HG03060 (cell line): ENCODE measurements at regions not wholly inside any gene's neighbourhood (a gene's known extent, or its start where the extent isn't known, plus 50 kb on each side); places are given as distances from the start of the nearest gene placed in this dataset.
"Not testable (repeated sequence)": the region's sequence is repeated elsewhere in the genome, so short reads cannot be mapped to it uniquely, and the experiment has no call there.

Experiments
- ATAC-seq: cut with Tn5 transposase; IDR thresholded peaks from one replicate; pipeline ENCODE4 v1.9.1; 2021; ENCODE audit warnings: low read depth, moderate number of reproducible peaks; ENCODE audit not compliant: unreplicated experiment

- no peak for ATAC-seq
Observed at GRCh38 chr7:98724591-98724990, 107.5 kb downstream of the NPTX2 start.

GRCh38 chr7:98727146-98727709, 110.1 kb downstream of the NPTX2 start:
- ATAC-seq = no peak

- ATAC-seq = no peak
Observed at GRCh38 chr7:98728555-98728954, 111.5 kb downstream of the NPTX2 start.

- ATAC-seq = no peak
Observed at GRCh38 chr7:98729121-98729520, 112.0 kb downstream of the NPTX2 start.

GRCh38 chr7:98730326-98730725, 113.2 kb downstream of the NPTX2 start:
- no peak for ATAC-seq

- ATAC-seq = no peak
Observed at GRCh38 chr7:98731651-98732050, 114.6 kb downstream of the NPTX2 start.

- ATAC-seq = no peak
Observed at GRCh38 chr7:98733036-98733435, 116.0 kb downstream of the NPTX2 start.

GRCh38 chr7:98735801-98736200, 118.7 kb downstream of the NPTX2 start:
- no peak for ATAC-seq

GRCh38 chr7:98736461-98736860, 119.4 kb downstream of the NPTX2 start:
- ATAC-seq = not testable (repeated sequence)

GRCh38 chr7:98737176-98737575, 120.1 kb downstream of the NPTX2 start:
- no peak for ATAC-seq

- no peak for ATAC-seq
Observed at GRCh38 chr7:98740643-98741042, 123.6 kb downstream of the NPTX2 start.

GRCh38 chr7:98745722-98746318, 124.0 kb downstream of the TMEM130 start:
- ATAC-seq = no peak

- ATAC-seq = no peak
Observed at GRCh38 chr7:98748090-98748489, 121.7 kb downstream of the TMEM130 start.

GRCh38 chr7:98753176-98753575, 116.6 kb downstream of the TMEM130 start:
- no peak for ATAC-seq

- no peak for ATAC-seq
Observed at GRCh38 chr7:98753989-98754479, 115.8 kb downstream of the TMEM130 start.

GRCh38 chr7:98755138-98755898, 114.5 kb downstream of the TMEM130 start:
- ATAC-seq = no peak

GRCh38 chr7:98758157-98758556, 111.7 kb downstream of the TMEM130 start:
- ATAC-seq = no peak

GRCh38 chr7:98760201-98760651, 109.6 kb downstream of the TMEM130 start:
- ATAC-seq = no peak

- ATAC-seq = no peak
Observed at GRCh38 chr7:98761225-98761624, 108.6 kb downstream of the TMEM130 start.

GRCh38 chr7:98762620-98763019, 107.2 kb downstream of the TMEM130 start:
- no peak for ATAC-seq

GRCh38 chr7:98763441-98763840, 106.4 kb downstream of the TMEM130 start:
- ATAC-seq = no peak

- no peak for ATAC-seq
Observed at GRCh38 chr7:98764946-98765345, 104.9 kb downstream of the TMEM130 start.
